Aorta (tissue), 5 donors: ENCODE measurements at regions not wholly inside any gene's neighbourhood (a gene's known extent, or its start where the extent isn't known, plus 50 kb on each side); places are given as distances from the start of the nearest gene placed in this dataset.

ENCODE experiments used
- ATAC-seq: fragments of 200-7000 bp; cut with Tn5 transposase; one replicate; pipeline ENCODE4 v1.9.1; 2022; ENCODE audit warnings: moderate library complexity; ENCODE audit not compliant: low FRiP score
- DNase-seq, 2 donors: peaks; one replicate each; pipeline ENCODE4 v3.0.0-alpha.2; 2020
- H3K27ac ChIP-seq, 2 donors: one replicate each; pipeline ENCODE4 v1.5.1; 2013; ENCODE audit warnings: low read length in 2 of 2, mild to moderate bottlenecking in 2 of 2, moderate library complexity in 2 of 2, control low read depth in 1 of 2, inconsistent platforms in 1 of 2, low read depth in 1 of 2
- H3K27me3 ChIP-seq, 2 donors: one replicate each; pipeline ENCODE4 v1.6.1; 2013; ENCODE audit warnings: control low read depth in 1 of 2, low read length in 1 of 2, mild to moderate bottlenecking in 1 of 2, moderate library complexity in 1 of 2; ENCODE audit not compliant: insufficient read depth in 2 of 2, control insufficient read depth in 1 of 2
- H3K36me3 ChIP-seq, 2 donors: one replicate each; pipeline ENCODE4 v1.6.1; 2013; ENCODE audit warnings: control low read depth in 1 of 2, low read length in 1 of 2, mild to moderate bottlenecking in 1 of 2; ENCODE audit not compliant: insufficient read depth in 2 of 2, control insufficient read depth in 1 of 2
- H3K4me1 ChIP-seq, 2 donors: one replicate each; pipeline ENCODE4 v1.6.1; 2013; ENCODE audit warnings: low read length in 2 of 2, control low read depth in 1 of 2, mild to moderate bottlenecking in 1 of 2, moderate library complexity in 1 of 2; ENCODE audit not compliant: insufficient read depth in 2 of 2, control insufficient read depth in 1 of 2
- H3K4me3 ChIP-seq, 2 donors: one replicate each; pipeline ENCODE4 v1.5.1; 2013; ENCODE audit warnings: low read length in 2 of 2, control low read depth in 1 of 2, mild to moderate bottlenecking in 1 of 2
- H3K9me3 ChIP-seq: one replicate; pipeline ENCODE4 v1.6.1; 2013; ENCODE audit warnings: mild to moderate bottlenecking, low read length; ENCODE audit not compliant: control insufficient read depth
- WGBS, 2 donors: extraction: QIAGEN DNeasy Blood & Tissue Kit; methylation state at CpG; one replicate each; pipeline ENCODE4 v1.1.7; 2013; 5-methylcytosine and 5-hydroxymethylcytosine counted together
- intact Hi-C, 2 donors: fragments of 100-400 bp; cut with DNase I; formaldehyde crosslinking; loops; one replicate each; pipeline versions ENCODE4 v1.14.2 to v1.15.0; 2022
- donor health status: healthy with polysubstance abuse.
- donor health status: Bipolar disorder and iron deficiency.
- donor health status: DM: no; HTN: no; CAD: no.
- donor health status: DM: no; HTN: no; CAD: no.
- donor health status: DM: yes; HTN: yes; CAD: no.

DNA sequence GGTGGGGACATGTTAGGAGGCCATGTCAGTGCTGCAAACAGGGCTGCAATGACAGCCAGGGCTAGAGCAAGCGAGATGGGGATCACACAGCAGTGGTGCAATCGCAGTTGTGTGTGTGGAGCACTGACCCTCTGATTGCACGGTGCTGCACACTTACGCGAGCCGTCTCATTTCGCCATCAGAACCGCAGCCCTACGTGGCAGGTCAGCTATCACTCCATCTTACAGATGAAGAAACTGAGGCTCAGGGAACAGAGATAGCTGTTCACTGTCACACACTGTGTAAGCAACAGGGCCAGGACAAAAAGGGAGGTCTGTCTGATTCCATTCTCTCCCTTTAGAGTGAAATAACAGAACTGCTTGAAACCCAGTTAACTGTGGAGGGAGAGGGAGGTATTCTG lies 104.8 kb upstream of the SLC45A1 start:
- H3K27me3 ChIP-seq = no peaks in the 10 kb centered on the region
- intact Hi-C loops = no loop called here
- H3K4me1 ChIP-seq = no peaks in the 10 kb centered on the region
- no peaks in the 10 kb centered on the region for H3K36me3 ChIP-seq
- peak overlapping the region in 1 of 2 donors; percentile 4 for H3K27ac ChIP-seq
- H3K4me3 ChIP-seq = no peak overlapping the region
- ATAC-seq (no peak), DNase-seq (no peak)
- H3K9me3 ChIP-seq = no peaks in the 10 kb centered on the region
- 95 to 97% methylated on average over 9 of the region's 9 CpGs for WGBS, 2 donors

DNA sequence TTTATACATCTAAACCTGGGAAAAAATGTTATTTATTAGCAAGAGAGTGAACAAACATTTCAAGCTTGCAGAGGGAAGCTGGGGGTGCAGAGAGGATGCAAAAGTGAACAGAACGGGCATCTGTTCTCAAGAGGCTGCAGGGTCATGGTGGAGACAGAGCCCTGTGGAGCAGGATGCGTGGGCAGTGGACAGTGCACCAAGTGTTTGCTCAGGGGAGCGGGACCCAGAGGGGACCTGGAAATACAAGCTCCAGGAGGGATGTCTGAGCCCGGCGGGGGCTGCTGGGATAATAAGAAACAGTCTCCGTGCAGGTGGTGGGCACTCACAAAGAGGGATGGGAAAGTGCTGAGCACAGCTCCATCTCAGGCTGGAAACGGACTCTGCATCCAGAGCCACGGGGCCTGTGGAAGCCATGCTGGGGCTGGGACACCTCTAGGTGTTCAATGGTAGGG lies 105.3 kb upstream of the SLC45A1 start:
- intact Hi-C loops = no loop called here
- Histone ChIP-seq H3K27me3 (no peaks in the 10 kb centered on the region), H3K4me1 (no peaks in the 10 kb centered on the region), H3K9me3 (no peaks in the 10 kb centered on the region), H3K27ac (peak overlapping the region in 1 of 2 donors; percentile 4), H3K36me3 (no peaks in the 10 kb centered on the region), H3K4me3 (no peak overlapping the region)
- ATAC-seq (no peak), DNase-seq (no peak)
- 93 to 94% methylated on average over 8 of the region's 8 CpGs for WGBS, 2 donors

DNA sequence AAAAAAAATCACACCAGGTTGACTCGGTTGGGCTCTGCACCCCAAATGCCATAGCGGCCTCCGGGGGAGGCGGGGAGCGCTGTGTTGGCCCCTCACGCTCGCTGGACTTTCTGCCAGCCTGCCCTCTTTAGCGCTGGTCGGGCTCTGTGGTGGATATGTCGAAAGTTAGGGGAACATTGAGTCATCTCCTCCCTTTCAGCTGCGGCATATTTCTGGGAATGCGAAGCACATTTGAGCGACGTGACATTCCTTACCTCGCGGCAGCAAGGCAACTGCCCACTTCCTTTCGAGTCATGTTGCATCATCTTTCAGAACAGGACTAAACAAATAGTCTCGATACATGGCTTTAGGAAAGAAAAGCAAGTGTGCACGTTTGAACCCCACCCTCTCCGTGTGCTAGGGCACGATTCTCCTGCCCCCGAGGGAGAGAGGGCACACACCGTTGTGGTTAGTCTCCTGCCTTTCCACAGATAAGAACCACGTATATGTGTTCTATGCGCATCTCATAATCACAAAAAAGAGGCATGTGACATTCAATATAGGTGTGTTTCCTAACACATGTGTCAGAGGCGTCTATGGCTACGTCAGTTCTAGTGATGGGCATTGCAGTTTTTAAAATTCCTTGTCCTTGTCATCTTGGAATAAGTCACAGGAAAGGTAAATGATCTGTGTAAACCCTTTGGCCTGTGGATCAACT lies 105.9 kb upstream of the SLC45A1 start:
- Histone ChIP-seq H3K27ac (peak overlapping the region; percentile 25 to 43), H3K36me3 (no peaks in the 10 kb centered on the region), H3K4me1 (no peaks in the 10 kb centered on the region), H3K9me3 (no peaks in the 10 kb centered on the region), H3K27me3 (no peaks in the 10 kb centered on the region), H3K4me3 (no peak overlapping the region)
- ATAC-seq (peak; percentile 82), DNase-seq (peak; percentile 82 to 87)
- intact Hi-C loops = no loop called here
- 34% methylated on average over 27 of the region's 27 CpGs for WGBS, 2 donors

DNA sequence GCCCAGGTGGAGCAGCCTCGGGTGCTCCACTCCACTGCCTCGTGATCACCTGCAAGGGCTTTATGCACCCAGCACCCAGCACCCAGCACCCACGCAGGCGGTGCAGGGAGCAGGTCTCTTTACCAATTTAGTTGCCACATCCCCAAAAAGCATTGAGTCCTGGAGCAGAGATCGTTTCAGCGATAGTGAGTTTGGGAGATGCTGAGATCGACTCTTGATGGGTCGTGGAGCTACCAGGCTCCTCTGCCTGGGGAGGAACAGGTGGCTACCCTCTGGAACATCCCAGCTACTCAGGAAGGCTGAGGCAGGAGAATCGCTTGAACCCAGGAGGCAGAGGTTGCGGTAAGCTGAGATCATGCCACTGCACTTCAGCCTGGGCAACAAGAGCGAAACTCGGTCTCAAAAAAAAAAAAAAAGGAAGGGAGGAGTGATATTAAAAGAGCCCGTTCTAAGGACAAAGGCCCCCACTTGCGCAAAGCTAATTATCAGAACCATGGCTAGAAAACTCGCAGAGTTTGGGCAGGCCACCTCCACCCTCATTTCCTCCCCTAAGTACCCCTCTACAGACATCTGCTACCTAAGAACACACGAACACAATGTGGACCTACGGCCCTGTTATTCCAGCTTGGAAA lies 106.5 kb upstream of the SLC45A1 start:
- Histone ChIP-seq H3K36me3 (no peaks in the 10 kb centered on the region), H3K27ac (peak overlapping the region; percentile 18 to 25), H3K4me3 (no peak overlapping the region), H3K27me3 (no peaks in the 10 kb centered on the region), H3K4me1 (no peaks in the 10 kb centered on the region), H3K9me3 (no peaks in the 10 kb centered on the region)
- 84 to 88% methylated on average over 17 of the region's 17 CpGs for WGBS, 2 donors
- ATAC-seq = no peak
- DNase-seq = no peak
- intact Hi-C loops = no loop called here

- Histone ChIP-seq H3K4me1 (peaks cover 0 to 4% of the 10 kb centered on the region in 2 donors), H3K27ac (no peak overlapping the region), H3K9me3 (no peaks in the 10 kb centered on the region), H3K4me3 (no peak overlapping the region), H3K36me3 (no peaks in the 10 kb centered on the region), H3K27me3 (no peaks in the 10 kb centered on the region)
- intact Hi-C loops = no loop called here
- ATAC-seq = no peak
- 89 to 91% methylated on average over 8 of the region's 8 CpGs for WGBS, 2 donors
- DNase-seq = no peak
These were observed 110.7 kb upstream of the SLC45A1 start for GRCh38 chr1:8207202-8207601.

- H3K27ac ChIP-seq = no peak overlapping the region
- no peaks in the 10 kb centered on the region for H3K36me3 ChIP-seq
- no peak for ATAC-seq
- H3K4me1 ChIP-seq = peaks cover 2 to 4% of the 10 kb centered on the region in 2 donors
- DNase-seq = no peak
- no peaks in the 10 kb centered on the region for H3K9me3 ChIP-seq
- no peak overlapping the region for H3K4me3 ChIP-seq
- intact Hi-C loops = no loop called here
- 94 to 96% methylated on average over 7 of the region's 7 CpGs for WGBS, 2 donors
- no peaks in the 10 kb centered on the region for H3K27me3 ChIP-seq
These were observed 111.5 kb upstream of the SLC45A1 start for GRCh38 chr1:8206391-8206790.

DNA sequence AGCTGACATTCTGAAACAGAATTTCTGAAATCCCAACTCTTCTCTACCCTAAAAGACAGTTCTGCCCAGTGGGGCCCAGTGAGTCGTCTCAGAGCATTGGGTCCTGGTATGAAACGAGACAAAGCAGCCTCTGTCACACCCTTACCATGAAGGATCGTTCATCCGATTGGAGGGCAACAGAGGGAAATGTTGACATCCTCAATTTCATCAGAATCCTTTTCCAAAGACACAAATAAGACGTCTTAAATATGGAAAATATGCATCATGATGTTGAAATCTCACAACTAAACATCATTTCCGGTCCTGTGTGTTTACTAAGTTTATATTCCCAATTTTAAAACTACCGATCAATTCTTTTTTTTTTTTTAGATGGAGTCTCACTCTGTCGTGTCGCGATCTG lies 112.1 kb upstream of the SLC45A1 start:
- 95% methylated on average over 10 of the region's 10 CpGs for WGBS, 2 donors
- no peak for ATAC-seq
- H3K4me1 ChIP-seq = peaks cover 2 to 8% of the 10 kb centered on the region in 2 donors

DNA sequence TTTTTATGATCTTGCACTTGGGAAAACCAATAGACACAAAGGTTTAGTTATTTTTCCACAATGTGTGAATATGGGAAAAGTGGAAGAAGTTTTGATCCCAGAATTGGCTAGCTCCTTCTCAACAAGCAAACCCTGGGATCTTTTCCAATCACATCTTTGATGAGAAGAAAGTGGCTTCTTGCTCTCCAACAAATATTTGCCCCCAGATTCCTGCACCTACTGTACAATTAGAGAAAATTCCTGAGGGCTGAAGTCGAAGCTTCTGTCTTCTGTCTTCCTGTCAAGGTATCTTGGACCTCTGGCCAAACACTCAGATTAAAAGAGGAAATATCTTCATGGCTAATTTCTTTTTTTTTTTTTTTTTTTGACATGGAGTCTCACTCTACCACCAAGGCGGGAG lies 113.1 kb upstream of the SLC45A1 start:
- DNase-seq = no peak
- H3K27ac ChIP-seq = no peak overlapping the region
- no peak for ATAC-seq
- intact Hi-C loops = loop anchor here (5.0 kb wide), 4 partner anchors 68 to 178 kb away; partner anchors contain the start of gene ERRFI1 (in 1 of the 2)
- H3K9me3 ChIP-seq = no peaks in the 10 kb centered on the region
- H3K36me3 ChIP-seq = no peaks in the 10 kb centered on the region
- peaks cover 2 to 8% of the 10 kb centered on the region in 2 donors for H3K4me1 ChIP-seq
- no peaks in the 10 kb centered on the region for H3K27me3 ChIP-seq
- 71 to 82% methylated on average over 2 of the region's 2 CpGs for WGBS, 2 donors
- no peak overlapping the region for H3K4me3 ChIP-seq

More for the DNA sequence above, 112.1 kb upstream of the SLC45A1 start:
- Histone ChIP-seq H3K4me3 (no peak overlapping the region), H3K27me3 (no peaks in the 10 kb centered on the region), H3K9me3 (no peaks in the 10 kb centered on the region), H3K36me3 (no peaks in the 10 kb centered on the region), H3K27ac (no peak overlapping the region)
- no peak for DNase-seq
- intact Hi-C loops = no loop called here

DNA sequence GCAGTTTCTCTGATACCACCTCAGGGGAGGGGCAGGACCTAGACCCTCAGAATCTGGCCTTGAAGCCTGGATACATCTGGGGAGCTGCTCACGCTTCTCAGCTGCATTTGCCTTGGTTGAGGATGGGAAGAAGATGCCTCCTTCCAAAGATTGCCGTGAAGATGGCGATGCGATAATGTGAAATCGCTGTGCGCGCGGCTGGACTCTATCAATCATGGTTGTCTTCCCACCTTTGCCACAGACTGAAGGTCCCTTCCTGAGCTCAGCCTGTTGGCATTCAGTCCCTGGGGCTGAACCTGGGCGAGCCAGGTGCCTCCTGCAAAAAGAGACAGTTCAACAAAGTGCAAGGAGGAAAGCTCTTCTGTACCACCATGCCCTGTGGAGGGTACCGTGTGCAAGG lies 114.4 kb upstream of the SLC45A1 start:
- Histone ChIP-seq H3K27me3 (no peaks in the 10 kb centered on the region), H3K4me3 (no peak overlapping the region), H3K9me3 (no peaks in the 10 kb centered on the region), H3K27ac (peak overlapping the region; percentile 46 to 85), H3K4me1 (peaks cover 2 to 8% of the 10 kb centered on the region in 2 donors), H3K36me3 (no peaks in the 10 kb centered on the region)
- WGBS, 2 donors = 98% methylated on average over 10 of the region's 10 CpGs
- no peak for ATAC-seq
- no peak for DNase-seq
- intact Hi-C loops = loop anchor here (5.0 kb wide), 4 partner anchors 66 to 176 kb away; partner anchors contain the start of gene ERRFI1 (in 1 of the 2)
